GM19395 (cell line): ENCODE measurements at regions not wholly inside any gene's neighbourhood (a gene's known extent, or its start where the extent isn't known, plus 50 kb on each side); places are given as distances from the start of the nearest gene placed in this dataset.
A peak's percentile ranks its signal among the peaks of the same experiment; 100 is the strongest.
"Not testable (repeated sequence)": the region's sequence is repeated elsewhere in the genome, so short reads cannot be mapped to it uniquely, and the experiment has no call there.

Experiments used
- ATAC-seq: cut with Tn5 transposase; IDR thresholded peaks from one replicate; pipeline ENCODE4 v1.9.1; 2021; ENCODE audit warnings: mild to moderate bottlenecking, moderate library complexity; ENCODE audit not compliant: unreplicated experiment

DNA sequence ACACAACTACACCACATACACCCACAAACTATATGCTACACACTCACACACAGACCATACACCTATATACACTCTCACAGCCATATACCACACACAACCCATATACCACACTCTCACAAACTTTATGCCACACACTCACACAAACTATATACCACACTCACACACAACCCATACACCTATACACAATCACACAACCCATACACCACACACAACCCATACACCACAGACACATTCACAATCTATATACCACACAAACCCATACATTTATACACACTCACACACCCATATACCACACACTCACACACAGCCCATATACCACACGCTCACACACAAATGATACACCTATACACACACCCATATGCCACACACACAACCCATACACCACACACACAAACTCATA is 163.3 kb downstream of the TMEM121 start:
- ATAC-seq: no peak

GRCh38 chr14:105690671-105691070 is 164.3 kb downstream of the TMEM121 start:
- no peak for ATAC-seq

DNA sequence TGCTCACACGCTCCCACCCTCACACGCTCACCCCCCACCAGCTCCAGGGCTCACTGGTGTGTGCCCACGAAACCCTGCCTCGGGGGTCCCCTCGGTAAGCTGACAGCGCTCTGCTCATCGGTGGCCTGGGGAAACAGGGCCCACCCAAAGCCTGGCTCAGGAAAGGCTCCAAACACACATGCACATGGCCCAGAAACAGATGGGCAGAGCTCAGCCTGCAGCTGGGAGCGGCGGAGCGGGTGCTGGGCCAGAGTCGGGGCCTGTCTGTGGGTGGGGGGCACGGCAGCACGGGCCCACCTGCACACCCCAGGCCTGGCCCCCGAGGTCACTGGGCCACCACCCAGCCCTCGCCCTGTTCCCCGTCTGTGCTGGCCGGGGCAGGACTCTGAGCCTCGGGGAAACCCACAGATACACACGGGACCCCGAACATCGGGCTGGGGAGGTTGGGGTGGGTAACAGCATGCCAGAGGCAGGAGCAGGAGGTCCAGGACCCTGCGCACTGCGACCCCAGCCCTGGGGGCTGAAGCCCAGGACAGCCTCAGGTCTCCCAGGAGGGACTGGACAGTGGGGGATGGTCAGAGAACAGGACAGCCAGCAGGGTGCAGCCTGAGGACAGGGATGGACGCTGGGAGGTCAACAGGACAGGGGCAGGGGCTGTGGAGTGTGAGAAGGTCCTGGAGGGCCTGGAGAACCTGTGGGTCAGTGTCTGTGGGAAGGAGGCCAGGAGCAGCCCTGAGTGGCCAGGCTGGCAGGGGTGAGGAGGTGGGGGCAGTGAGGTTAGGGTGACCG is 165.1 kb downstream of the TMEM121 start:
- ATAC-seq: not testable (repeated sequence)

DNA sequence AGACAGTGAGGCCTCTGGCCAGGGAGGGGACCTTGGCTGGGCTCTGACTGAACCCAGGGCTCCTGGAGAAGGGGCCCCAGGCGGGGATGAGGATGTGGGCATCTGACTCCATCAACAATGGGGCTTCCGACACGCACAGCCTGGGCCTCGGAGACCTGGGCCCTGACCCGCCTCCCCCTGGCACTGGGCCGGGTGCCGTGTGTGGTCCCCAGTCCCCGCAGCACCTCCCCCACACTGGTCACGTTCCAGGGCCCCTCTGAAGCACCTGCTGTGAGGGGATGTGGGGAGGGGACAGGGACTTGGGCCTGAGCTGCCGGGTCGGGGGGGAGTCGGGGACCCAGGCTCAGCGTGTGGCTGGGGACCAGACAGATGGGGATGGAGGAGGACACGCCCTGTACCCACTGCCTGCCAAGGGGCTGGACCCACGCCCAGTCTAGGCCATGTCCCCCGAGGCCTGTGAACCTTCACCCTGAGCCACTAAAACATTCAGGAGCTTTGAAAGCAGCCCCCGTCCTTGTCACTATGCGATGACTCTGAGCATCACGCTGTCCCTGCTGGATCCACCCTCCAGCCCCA is 165.8 kb downstream of the TMEM121 start:
- not testable (repeated sequence) for ATAC-seq

- no peak for ATAC-seq
Measured at GRCh38 chr14:105694961-105695360, 168.6 kb downstream of the TMEM121 start.

DNA sequence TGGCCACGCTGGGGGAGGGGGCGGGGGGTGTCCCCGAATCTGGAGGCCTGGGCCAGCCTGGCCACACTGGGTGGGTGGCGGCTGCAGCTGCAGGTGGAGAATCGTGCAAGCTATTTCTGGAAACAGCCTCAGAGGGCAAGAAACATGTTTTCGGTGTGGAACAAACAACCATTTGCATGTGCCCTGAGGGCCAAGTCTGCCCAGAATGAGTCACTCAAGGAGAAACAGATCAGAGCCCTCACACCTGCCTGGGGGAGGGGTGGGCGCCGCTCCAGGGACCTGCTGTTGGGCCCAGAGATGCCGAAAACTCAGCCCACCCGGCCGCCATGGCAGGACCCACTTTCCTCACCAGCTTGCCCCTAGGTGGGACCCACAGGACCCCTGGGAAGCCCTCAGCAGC is 170.0 kb downstream of the TMEM121 start:
- ATAC-seq: peak; percentile 60

GRCh38 chr14:105697414-105697813 is 171.0 kb downstream of the TMEM121 start:
- ATAC-seq: not testable (repeated sequence)

DNA sequence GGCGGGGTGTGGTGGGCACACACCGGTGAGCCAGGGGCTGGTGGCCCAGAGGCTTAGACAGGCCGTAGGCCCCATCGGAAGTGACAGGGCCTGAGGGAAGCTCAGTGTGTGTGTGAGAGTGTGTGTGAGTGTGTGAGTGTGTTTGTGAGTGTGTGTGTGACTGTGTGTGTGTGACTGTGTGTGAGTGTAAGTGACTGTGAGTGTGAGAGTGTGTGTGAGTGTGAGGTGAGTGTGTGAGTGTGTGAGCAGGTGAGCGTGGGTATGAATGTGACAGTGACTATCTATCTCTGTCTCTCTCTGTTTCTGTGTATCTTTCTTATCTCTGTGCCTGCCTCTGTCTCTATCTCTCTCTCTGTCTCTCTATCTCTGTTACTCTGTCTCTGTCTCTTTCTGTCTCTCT is 171.6 kb downstream of the TMEM121 start:
- ATAC-seq: not testable (repeated sequence)

DNA sequence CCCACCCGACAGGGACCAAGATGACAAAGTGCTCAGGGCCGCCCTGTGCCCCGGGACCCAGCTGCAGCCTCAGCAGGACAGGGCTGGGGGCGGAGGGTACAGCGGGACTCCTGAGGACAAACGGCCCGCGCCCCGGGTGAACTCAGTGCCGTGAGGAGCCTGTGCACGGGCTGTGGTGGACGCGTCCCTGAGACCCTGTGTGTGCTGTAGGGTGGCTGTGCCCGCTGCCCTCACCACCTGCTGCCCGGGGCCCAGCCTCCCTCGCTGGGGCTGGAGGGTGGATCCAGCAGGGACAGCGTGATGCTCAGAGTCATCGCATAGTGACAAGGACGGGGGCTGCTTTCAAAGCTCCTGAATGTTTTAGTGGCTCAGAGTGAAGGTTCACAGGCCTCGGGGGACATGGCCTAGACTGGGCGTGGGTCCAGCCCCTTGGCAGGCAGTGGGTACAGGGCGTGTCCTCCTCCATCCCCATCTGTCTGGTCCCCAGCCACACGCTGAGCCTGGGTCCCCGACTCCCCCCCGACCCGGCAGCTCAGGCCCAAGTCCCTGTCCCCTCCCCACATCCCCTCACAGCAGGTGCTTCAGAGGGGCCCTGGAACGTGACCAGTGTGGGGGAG is 172.7 kb downstream of the TMEM121 start:
- ATAC-seq: not testable (repeated sequence)

- ATAC-seq: not testable (repeated sequence)
Measured at GRCh38 chr14:105699706-105700105, 173.3 kb downstream of the TMEM121 start.

GRCh38 chr14:105700146-105700545 is 173.8 kb downstream of the TMEM121 start:
- ATAC-seq: not testable (repeated sequence)

DNA sequence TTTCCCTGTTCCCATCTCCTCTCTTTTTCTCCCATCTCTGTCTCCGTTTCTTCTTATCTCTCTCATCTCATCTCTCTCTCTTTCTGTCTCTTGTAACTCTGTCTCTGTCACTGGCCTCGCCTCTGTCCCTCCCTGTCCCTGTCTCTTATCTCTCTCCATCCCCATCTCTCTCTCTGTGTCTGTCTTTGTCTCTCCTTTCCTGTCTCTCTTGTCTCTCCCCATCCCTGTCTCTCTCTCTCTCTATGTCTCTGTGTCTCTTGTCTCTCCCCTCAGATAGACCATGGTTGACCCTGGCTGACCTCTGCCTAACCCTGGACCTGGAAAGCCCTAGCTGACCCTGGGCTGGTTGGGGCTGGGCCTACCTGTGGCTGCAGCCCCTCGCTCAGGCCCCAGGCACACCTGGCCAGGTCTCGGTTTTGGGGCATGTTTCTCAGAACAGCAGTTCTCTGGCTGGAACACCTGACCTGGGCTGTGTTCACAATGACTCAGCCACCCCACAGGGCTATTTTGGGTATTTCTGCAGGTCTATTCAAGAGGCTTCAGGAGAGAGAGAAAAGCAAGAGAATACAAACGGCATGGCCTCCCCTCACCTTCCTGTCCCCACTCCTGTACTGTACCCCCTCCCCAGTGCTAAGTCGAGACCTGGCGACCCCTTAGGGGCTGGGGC is 174.4 kb downstream of the TMEM121 start:
- ATAC-seq: peak; percentile 46

DNA sequence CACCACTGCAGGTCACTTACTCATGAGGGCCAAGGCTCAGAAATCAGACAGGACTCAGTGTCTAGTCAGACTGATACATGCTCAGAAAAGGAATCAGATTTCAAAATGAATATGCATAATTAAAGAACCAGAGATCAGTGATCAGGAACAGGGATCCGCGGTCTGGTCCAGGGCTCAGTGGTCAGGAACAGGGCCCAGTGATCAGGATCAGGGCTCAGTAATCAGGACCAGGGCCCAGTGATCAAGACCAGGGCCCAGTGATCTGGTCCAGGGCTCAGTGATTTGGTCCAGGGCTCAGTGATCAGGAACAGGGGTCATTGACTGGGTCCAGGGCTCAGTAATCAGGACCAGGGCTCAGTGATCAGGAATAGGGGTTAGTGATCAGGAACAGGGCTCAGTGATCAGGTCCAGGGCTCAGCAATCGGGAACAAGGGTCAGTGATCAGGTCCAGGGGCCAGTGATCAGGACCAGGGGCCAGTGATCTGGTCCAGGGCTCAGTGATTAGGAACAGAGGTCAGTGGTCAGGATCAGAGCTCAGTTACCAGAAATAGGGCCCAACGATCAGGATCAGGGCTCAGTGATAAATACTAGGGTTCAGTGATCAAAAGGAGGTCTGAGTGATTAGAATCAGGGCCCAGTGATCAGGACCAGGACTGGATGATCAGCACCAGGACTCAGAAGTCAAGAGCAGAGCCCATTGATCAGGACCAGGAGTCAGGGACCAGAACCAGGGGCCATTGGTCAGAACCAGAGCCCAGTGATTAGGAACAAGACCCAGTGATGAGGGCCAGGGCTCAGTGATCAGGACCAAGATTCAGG is 175.3 kb downstream of the TMEM121 start:
- no peak for ATAC-seq

- no peak for ATAC-seq
Measured at GRCh38 chr14:105702275-105702817, 176.0 kb downstream of the TMEM121 start.

DNA sequence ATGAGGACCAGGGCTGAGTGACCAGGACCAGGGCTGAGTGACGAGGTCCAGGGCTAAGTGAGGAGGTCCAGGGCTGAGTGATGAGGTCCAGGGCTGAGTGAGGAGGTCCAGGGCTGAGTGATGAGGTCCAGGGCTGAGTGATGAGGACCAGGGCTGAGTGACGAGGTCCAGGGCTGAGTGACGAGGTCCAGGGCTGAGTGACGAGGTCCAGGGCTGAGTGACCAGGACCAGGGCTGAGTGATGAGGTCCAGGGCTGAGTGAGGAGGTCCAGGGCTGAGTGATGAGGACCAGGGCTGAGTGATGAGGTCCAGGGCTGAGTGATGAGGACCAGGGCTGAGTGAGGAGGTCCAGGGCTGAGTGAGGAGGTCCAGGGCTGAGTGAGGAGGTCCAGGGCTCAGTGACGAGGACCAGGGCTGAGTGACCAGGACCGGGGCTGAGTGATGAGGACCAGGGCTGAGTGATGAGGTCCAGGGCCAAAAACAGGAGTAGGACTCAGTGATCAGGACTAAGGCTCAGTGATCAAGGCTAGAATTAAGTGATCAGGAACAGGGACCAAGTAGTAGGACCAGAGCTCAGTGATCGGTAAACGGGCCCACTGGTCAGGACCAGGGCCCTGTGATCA is 176.8 kb downstream of the TMEM121 start:
- not testable (repeated sequence) for ATAC-seq

- not testable (repeated sequence) for ATAC-seq
Measured at GRCh38 chr14:105704091-105704490, 177.7 kb downstream of the TMEM121 start.

DNA sequence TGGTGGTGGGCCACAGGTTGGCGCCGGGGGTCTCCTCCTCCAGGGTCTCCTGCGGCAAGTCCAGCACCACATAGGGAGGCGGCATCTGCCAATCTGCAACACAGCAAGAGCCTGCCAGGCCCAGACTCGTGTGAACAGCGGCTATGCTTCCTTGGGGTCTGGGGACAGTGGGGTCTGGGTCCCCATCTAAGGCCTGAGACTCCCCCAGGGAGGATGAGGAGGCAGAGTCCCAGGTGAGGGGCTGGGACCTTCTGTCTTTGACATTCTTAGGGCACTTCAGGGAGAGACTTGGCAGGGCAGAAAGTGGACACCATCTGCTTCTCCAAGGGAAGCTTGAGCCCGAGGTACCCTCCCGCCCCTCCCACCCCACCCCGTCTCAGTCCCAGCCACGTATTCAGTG is 178.1 kb downstream of the TMEM121 start:
- not testable (repeated sequence) for ATAC-seq

- ATAC-seq: not testable (repeated sequence)
Measured at GRCh38 chr14:105705512-105705861, 179.1 kb downstream of the TMEM121 start.

GRCh38 chr14:105705862-105706700 is 179.7 kb downstream of the TMEM121 start:
- peak; percentile 53 for ATAC-seq
